IMR-90 (cell line): ENCODE measurements at regions not wholly inside any gene's neighbourhood (a gene's known extent, or its start where the extent isn't known, plus 50 kb on each side); places are given as distances from the start of the nearest gene placed in this dataset.

ENCODE experiments used
- CTCF ChIP-seq: conservative IDR thresholded peaks from 2 replicates; pipeline ENCODE4 v1.5.1; 2012; ENCODE audit warnings: mild to moderate bottlenecking, low read depth, low read length, improper control_type of control experiment
- MAFK ChIP-seq: IDR thresholded peaks from 2 replicates; pipeline ENCODE4 v1.6.1; 2012; ENCODE audit warnings: low read depth, low read length, improper control_type of control experiment
- MAZ ChIP-seq: IDR thresholded peaks from 2 replicates; pipeline ENCODE4 v1.6.1; 2012; ENCODE audit warnings: low read depth, mild to moderate bottlenecking, low read length, improper control_type of control experiment, moderate library complexity, borderline replicate concordance
- MXI1 ChIP-seq: IDR thresholded peaks from 2 replicates; pipeline ENCODE4 v1.6.1; 2012; ENCODE audit warnings: low read depth, mild to moderate bottlenecking, low read length, moderate library complexity, borderline replicate concordance
- POLR2A ChIP-seq: IDR thresholded peaks from 2 replicates; pipeline ENCODE4 v1.6.1; 2012; ENCODE audit warnings: mild to moderate bottlenecking, low read depth, low read length

- no peak for TF ChIP-seq MXI1
- no peak for TF ChIP-seq CTCF
- TF ChIP-seq MAFK: no peak
- no peak for TF ChIP-seq POLR2A
- no peak for TF ChIP-seq MAZ
Observed at GRCh38 chr13:68609661-68610060, 1379.5 kb upstream of the PCDH9 start.
